HG03175 (cell line): ENCODE measurements at regions not wholly inside any gene's neighbourhood (a gene's known extent, or its start where the extent isn't known, plus 50 kb on each side); places are given as distances from the start of the nearest gene placed in this dataset.

Experiments used
- ATAC-seq: cut with Tn5 transposase; IDR thresholded peaks from one replicate; pipeline ENCODE4 v1.9.1; 2021; ENCODE audit warnings: mild to moderate bottlenecking, moderate library complexity; ENCODE audit not compliant: unreplicated experiment

- ATAC-seq, result no peak
These were observed 354.8 kb downstream of the ETS1 start for GRCh38 chr11:128232588-128232987.

- ATAC-seq, result no peak
These were observed 355.4 kb downstream of the ETS1 start for GRCh38 chr11:128231845-128232410.

- no peak for ATAC-seq
These were observed 359.9 kb downstream of the ETS1 start for GRCh38 chr11:128227466-128227865.

GRCh38 chr11:128226106-128226716 is 361.1 kb downstream of the ETS1 start:
- no peak for ATAC-seq

GRCh38 chr11:128222245-128222884 is 365.0 kb downstream of the ETS1 start:
- no peak for ATAC-seq

GRCh38 chr11:128219731-128220120 is 367.6 kb downstream of the ETS1 start:
- ATAC-seq, result no peak

GRCh38 chr11:128216198-128216597 is 371.2 kb downstream of the ETS1 start:
- ATAC-seq, result no peak

- no peak for ATAC-seq
These were observed 372.0 kb downstream of the ETS1 start for GRCh38 chr11:128215238-128215882.

- ATAC-seq, result no peak
These were observed 373.1 kb downstream of the ETS1 start for GRCh38 chr11:128214263-128214662.

- no peak for ATAC-seq
These were observed 373.9 kb downstream of the ETS1 start for GRCh38 chr11:128213461-128213860.

GRCh38 chr11:128212324-128212723 is 375.0 kb downstream of the ETS1 start:
- no peak for ATAC-seq

- no peak for ATAC-seq
These were observed 377.0 kb downstream of the ETS1 start for GRCh38 chr11:128210148-128210940.

- no peak for ATAC-seq
These were observed 378.3 kb downstream of the ETS1 start for GRCh38 chr11:128209138-128209435.

GRCh38 chr11:128208329-128209137 is 378.8 kb downstream of the ETS1 start:
- no peak for ATAC-seq

- ATAC-seq, result no peak
These were observed 379.5 kb downstream of the ETS1 start for GRCh38 chr11:128207861-128208321.

GRCh38 chr11:128206461-128206860 is 380.9 kb downstream of the ETS1 start:
- ATAC-seq, result no peak

GRCh38 chr11:128205796-128206195 is 381.6 kb downstream of the ETS1 start:
- no peak for ATAC-seq

GRCh38 chr11:128204898-128205297 is 382.5 kb downstream of the ETS1 start:
- no peak for ATAC-seq

- no peak for ATAC-seq
These were observed 385.6 kb downstream of the ETS1 start for GRCh38 chr11:128201801-128202200.

- no peak for ATAC-seq
These were observed 386.3 kb downstream of the ETS1 start for GRCh38 chr11:128201009-128201408.
